ENCODE measurements at regions not wholly inside any gene's neighbourhood (a gene's known extent, or its start where the extent isn't known, plus 50 kb on each side); places are given as distances from the start of the nearest gene placed in this dataset.

DNA sequence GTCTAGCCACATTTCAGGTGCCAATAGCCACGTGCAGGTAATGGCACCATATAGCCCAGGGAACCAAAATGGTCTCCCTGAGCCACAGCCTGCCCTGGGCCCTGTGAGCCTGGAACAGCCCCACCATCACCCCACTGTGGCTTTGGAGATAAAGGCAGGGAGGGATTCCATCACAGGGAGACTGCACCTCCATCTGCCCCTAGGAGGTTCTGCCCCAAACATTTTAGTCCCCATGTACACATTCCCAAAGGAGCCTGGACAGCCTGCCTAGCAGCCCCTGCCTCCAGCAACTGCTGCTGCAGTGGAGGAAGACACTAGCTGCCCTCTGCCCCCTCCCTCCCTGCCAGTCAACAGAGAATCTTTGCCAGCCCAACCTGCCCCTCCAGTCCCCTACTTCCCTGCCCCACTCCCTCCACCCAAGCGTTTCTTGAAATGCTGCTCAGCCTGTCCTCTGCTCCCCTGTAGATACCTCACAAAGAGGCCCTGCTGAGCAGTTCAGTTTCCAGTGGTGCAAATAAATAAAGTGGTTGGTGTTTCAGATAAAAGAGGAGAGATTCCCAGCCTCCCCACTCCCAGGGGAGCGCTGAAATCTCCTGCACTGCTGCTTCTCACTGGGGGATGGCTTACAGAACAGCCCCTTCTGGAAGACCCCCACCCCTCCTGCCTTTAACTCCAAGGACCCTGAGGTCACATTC lies 921.8 kb downstream of the UQCRFS1 start:
- DNase-seq (ENCODE audit: low read depth), result no peak

DNA sequence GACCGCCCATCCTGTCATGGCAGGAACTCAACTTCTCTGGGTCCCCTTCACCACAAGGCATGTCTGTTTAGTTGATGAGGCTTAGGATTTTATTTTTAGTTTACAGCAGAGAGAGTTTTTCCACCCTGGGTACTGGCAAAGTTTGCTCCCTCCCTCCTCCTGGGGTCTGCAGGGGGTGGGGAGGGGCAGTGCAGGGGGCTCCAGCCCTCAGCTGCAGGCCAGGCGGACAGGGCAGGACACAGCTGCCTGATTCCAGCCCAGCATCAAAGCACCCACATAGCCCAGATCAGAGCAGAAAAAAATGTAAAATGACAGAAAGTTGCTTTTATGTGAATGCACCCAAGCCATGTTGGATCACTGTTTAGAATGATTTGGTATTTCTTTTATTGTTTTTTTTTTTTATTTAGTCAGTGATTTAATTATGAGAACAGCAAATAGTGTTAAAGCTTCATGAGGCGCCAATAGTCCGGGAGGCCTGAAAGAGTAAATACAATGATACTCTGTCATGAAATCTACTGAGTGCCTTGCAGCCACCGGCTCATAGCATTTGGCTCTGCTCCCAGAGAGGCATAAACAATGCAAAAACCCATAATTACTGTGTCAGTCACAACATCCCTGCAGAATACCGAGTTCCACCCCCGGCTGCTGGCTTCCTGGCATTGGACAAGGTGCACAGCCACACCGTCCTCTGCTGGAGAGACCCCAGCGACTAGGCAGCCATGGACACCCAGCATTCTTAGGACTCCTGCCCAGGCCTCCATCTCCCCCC lies 923.5 kb downstream of the UQCRFS1 start:
- no peak for DNase-seq (ENCODE audit: low read depth)

DNA sequence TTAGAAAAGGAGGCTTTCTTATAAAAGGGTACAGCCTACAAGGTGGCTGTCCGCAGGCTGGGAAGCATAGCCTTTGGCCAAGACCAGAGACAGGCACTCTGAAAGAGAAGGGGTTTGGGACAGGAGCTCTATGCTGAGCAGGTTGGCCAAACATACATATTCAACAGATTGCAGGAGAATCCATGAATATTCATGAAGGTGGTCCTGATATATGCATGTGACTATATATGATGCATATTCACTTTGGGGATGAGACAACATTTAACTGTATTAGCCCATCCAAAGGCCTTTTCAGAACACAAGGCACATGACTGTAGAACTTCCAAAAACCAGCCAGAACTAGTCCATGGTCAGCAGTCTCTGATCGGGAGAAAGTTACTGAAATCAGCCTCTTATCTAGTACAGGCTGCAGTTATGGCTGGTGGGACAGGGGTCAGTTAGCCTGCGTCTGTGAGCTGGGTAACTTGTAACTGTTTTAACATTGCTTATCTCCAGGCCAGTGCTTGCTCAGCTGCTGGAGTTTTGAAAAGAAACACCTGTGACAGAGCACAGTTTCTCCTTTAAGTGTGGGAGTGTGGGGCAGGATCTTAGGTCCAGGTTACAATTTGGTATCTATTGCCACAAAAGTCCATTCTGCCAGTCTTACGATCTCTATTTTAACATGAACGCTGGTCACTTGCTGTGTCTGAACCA lies 924.2 kb downstream of the UQCRFS1 start:
- DNase-seq (ENCODE audit: low read depth), result no peak

DNA sequence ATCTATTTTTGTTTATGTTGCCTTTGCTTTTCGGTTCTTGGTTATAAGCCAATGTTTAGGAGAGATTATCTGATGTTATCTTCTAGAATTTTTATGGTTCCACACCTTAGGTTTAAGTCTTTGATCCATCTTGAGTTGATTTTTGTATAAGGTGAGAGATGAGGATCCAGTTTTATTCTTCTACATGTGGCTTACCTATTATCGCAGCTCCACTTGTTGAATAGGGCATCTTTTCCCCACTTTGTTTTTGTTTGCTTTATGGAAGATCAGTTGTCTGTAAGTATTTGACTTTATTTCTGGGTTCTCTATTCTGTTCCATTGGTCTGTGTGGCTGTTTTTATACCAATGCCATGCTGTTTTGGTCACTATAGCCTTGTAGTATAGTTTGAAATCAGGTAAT lies 927.0 kb downstream of the UQCRFS1 start:
- no peak for DNase-seq (ENCODE audit: low read depth)

DNA sequence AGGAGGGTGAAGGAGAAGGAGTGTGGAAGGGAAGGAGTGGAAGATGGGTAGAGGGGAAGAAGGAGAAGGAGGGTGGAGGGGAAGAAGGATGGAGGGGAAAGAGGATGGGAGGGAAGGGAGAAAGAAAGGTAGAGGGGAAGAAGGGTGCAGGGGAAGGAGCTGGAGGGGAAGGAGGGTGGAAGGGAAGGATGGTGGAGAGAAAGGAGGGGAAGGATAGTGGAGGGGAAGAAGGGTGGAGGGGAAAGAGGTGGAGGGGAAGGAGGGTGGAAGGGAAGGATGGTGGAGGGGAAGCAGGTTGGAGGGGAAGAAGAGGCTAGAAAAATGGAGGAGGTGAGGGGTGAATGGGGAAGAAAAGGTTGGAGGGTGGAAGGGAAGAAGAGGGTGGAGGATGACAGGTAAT lies 927.9 kb downstream of the UQCRFS1 start:
- DNase-seq (ENCODE audit: low read depth), result no peak

DNA sequence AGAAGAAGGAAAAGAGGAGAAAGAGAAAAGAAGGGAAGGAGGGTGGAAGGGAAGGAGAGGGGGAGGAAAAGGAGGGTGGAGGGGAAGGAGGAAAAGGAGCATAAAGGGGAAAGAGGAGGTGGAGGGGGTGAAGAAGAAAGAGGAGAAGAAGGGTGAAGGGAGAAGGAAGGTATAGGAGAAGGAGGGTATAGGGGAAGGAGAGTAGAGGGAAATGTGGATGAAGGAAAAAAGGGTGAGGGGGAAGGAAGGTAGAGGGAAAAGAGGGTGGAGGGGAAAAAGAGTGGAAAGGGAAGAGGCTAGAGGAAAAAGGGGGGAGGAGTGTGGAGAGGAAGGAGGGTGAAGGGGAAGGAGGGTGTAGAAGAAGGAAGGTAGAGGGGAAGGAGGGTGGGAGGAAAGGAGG lies 928.6 kb downstream of the UQCRFS1 start:
- no peak for DNase-seq (ENCODE audit: low read depth)

DNA sequence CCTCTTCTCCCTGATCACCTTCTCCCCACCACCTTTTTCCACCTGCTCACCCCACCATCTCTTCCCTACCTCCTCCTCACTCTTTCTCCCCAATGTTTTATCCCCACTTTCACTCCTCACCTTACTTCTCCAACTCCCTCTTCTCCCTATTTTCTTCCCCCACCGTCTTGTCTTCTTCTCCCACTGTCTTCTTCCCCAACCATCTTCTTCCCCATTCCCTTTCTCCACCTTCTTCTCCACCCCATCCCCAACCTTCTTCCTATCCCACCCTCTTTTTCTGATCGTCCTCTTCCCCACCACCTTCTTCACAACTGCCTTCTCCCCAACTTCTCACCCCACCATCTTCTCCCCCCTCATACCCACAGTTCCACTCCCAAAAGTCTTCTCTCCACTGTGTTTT lies 929.4 kb downstream of the UQCRFS1 start:
- DNase-seq (ENCODE audit: low read depth), result no peak

DNA sequence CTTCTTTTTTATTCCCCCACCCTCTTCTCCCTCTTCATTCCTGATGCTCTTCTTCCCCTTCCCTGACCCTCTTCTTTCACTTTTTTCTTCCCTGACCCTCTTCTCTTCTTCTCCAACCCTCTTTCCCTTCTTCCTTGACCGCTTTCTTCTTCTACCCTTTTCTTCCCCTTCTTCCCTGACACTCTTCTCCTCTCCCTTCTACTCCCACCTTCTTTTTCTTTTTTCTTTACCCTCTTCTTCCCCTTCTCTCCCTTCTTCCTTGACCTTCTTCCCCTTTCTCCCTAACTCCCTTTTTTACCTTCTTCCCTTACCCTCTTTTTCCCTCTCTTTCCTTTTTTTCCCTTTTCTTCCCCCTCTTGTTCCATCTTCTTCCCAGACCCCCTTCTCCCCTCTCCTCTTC lies 931.3 kb downstream of the UQCRFS1 start:
- DNase-seq (ENCODE audit: low read depth), result no peak

DNA sequence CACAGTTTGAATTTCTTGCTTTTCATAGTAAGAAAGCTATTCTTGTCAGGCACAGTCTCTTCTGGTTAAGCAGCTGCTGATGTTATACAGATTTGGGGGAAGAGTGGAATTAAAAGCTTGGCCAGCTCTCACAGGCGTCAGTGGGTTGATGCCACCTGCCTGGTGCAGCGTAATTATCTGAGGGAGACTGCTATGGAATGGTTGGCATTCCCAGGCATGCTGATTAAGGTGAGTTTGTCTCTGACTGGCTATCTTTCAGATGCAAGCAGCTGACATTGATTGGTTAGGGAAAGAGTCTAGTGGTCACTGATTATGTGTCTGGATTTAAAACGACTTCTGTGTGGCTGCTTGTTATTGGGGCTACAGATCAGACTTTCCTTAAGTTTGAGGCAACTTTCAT lies 948.4 kb downstream of the UQCRFS1 start:
- no peak for DNase-seq (ENCODE audit: low read depth)

DNA sequence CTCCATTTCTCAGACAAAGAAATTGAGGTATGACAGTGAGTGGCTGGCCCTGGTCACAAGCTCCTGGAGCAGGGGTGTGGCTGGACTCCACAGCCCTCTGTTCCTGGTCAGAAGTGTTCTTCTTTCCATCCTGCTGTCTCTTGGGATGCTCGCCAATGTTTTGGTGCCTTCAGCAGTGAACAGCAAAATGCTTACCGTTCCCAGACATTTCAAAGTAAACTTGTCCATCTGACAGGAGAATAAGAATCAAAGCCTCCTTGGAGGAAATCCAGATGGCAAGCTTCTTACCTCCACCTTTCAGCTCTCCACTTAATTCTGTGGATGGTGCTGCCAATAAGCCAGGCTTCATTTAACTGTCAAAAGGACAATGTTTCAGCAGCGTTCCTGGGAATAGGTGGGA lies 954.1 kb downstream of the UQCRFS1 start:
- DNase-seq (ENCODE audit: low read depth), result no peak

DNA sequence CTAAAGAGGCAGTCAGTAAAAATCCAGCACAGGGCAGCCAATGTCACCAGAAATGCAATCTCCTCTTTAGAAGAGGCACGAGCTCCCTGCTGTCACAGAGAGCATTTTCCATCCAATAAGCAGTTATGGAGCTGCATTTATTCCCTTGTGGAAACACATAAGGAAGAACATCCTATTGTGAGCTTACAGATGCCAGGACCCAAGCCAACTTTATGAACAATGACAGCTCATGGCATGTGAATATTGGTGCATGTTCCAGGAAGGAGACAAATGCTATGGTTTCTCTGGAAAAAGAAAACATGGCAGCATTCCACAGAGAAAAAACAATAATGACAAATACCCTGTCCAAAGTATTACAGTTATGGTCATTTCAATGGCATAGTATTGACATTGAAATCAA lies 955.6 kb downstream of the UQCRFS1 start:
- DNase-seq (ENCODE audit: low read depth), result no peak

DNA sequence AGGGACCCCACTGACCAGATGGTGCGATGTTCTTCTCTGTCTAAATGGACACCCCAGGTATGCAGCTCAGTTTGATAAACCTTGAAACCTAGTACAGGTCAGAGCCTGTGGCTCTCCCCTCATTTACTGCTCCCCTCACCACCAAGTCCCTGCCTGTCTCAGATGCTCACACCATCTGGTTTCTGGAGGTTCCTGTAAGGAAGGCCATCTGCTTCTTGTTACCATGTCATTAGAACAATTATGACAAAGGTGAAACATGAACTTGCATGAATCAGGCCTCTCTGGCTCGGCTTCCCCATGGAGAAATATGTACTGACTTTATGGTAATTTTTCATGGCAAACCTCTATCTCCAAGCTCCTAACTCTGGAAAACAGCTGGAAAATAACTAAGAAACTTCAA lies 965.7 kb downstream of the UQCRFS1 start:
- DNase-seq (ENCODE audit: low read depth), result no peak

DNA sequence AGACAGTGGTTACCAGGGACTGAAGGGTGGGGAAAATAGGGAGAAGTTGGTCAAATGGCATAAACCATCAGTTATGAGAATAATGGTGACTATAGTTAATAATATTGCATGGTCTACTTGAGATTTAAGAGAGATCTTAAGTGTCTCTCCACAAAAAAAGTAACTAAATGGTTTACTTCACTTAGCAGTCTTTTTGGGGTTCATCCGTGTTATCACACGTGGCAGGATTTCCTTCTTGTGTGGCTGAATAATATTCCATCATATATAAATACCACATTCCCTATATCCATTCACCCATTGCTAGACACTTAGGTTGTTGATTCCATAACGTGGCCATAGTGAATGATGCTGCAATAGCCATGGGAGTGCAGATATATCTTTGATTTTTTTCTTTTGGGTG lies 967.0 kb downstream of the UQCRFS1 start:
- DNase-seq (ENCODE audit: low read depth), result no peak

DNA sequence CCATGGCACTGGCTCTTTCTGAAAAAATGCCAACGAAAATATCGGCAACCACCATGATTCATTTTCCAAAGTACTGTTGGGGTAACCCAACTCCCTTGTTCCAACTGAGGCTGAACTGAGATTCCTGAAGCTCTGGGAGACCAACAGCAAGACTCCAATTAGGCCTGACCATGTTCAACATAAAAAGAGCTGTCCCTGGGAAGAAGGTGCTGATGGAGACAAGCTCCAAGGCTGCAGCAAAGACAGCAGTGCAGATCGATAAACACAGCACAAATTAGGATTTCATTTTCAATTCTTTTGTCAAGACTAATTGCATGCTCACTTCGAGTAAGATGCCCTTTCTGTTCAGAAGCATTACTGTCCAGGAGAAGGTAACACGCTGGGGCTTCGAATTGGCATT lies 968.0 kb downstream of the UQCRFS1 start:
- no peak for DNase-seq (ENCODE audit: low read depth)

DNA sequence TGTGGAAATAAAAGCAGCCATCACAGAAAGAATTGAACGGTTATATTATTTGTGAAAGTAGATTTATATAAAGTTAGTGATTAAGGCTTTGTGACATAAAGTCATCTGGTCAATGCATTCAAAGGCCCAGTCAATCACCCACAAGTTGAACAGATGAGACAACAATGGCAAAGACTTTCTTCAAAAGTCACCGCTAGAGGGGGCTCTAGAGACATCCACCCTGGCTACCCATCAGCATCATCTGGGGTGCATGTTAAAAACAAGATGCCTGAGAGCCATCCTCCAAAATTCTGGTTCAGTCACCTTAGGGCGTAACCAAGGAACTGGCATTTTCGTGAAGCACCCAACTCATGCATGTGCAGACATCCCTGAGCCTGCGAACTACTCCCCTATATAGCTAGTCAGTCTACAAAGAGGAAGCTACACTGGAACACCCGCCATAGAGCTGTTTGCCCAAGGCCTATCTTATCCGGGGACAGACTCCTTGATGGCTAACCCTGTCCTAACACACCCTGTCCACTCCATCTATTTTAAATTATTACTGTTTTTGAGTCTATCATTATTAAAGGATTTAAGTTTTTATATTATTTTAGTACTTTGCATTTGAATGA lies 970.5 kb downstream of the UQCRFS1 start:
- peak; percentile 2 for DNase-seq (ENCODE audit: low read depth)

DNA sequence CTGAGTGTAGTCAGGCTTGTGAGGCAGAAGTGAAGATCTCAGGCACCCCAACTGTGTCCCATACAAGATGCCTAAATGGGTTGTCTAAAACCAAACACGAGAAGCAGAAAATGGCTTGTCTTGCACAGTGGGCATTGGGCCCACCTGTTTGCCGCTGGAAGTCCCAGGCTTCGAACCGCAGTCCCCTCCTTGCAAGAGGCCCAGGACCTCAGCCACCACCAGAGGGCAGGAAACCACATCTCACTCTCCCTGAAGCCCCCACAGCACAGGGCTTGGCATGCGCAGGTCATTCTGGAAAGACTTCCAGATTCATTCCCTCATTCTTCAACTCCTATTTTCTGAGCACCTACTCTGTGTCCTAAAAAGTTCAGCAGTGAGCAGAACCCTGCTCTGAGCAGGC lies 973.7 kb downstream of the UQCRFS1 start:
- DNase-seq (ENCODE audit: low read depth), result no peak

DNA sequence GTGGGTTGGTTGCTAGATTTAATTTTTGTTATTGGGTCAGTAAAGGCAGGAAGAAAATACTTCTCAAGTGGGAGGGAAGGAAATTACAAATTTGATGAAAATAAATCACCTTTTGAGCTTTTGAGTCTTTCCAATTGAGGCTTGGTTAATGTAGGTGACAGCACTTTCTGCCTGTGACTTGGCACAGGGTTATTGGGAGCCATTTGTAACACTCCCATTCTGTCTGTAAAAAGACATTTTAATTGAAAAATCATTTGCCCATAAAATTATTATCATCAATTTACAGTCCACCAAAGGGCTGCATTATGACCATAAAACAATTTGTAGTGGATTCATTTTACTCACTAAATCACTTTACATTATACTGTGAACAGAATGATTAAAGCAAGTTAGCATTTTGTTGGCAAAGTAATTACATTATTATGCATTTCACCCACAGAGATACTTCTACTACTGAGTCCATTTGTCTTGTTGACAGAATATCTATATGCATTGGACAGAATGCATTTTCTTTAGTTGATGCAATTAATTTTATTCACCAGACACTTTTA lies 974.6 kb downstream of the UQCRFS1 start:
- no peak for DNase-seq (ENCODE audit: low read depth)

DNA sequence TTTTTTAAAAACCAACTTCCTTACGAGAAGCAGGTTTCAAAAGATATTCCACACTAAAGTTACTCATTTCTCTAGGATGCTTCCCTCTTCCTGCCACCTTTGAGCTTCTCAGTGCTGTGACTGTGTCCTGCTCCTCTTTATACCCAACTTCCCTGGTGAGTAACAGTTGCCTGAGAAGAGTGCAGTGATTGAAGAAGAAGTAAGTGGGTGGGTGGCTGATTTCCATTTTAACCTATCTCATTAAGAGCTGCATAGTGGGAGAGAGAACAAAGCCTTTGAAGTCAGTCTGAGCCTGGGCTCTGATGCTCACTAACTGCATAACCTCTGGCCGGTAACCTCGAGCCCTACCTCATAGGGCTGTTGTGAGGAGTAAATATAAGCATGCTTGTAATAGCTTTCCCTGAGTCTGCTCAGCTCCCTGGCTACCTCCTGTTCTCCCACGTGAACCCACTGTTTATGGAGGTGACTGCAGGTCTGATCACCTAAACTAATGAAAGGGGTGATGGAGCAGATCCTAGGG lies 977.3 kb downstream of the UQCRFS1 start:
- no peak for DNase-seq (ENCODE audit: low read depth)

DNA sequence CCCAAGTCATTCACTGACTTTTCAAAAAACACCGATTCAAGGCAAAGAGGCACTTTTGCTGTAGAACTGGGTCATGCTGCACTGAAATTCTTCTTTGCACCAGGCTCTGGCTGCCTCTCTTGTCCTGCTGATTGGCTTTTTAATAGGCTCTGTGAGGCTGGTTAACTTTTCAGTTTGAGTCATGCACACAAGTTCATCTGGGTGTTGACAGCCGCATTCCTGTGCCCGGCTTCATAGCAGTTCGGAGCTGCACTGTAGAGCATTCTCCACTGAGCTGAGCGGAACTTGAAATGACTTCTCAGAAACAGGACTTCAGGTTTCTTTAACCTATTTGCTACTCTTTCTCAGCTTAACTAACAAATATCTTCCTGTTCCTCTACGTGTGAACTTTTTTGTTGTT lies 978.3 kb downstream of the UQCRFS1 start:
- no peak for DNase-seq (ENCODE audit: low read depth)

DNA sequence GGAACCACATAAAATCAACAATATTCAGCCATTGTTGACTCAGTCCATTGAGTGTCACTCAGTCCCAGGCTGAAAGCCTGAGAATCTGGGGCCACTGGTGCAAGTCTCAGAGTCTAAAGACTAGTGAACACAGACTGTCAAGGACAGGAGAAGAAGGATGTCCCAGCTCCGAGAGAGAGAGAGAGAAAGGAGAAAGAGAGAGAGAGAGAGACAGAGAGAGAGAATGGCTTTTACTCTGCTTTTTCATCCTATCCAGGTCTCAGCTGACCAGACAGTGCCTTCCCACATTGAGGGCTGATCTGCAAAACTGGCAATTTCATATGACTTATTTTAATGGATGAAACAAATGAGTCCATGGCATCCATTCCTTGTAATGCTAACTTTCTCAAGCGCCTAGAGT lies 984.1 kb downstream of the UQCRFS1 start:
- DNase-seq (ENCODE audit: low read depth), result no peak

DNA sequence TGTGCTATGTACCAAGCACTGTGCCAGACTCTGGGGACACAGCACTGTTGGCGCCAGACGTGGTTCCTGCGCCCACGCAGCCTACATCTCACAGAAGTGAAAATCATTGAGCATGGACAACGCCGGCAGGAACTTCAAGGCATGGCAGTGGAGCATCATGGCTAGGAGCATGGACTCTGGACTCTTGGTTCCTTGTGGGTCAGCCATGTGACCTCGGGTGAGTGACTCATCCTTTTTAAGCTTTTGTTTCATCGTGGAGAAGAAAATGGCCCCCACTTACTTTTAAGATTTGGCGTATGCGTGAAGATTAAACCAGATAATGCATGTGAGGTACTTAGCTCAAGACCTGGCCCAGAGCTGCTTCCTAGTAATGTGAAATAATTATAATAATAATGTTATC lies 988.5 kb downstream of the UQCRFS1 start:
- no peak for DNase-seq (ENCODE audit: low read depth)

DNA sequence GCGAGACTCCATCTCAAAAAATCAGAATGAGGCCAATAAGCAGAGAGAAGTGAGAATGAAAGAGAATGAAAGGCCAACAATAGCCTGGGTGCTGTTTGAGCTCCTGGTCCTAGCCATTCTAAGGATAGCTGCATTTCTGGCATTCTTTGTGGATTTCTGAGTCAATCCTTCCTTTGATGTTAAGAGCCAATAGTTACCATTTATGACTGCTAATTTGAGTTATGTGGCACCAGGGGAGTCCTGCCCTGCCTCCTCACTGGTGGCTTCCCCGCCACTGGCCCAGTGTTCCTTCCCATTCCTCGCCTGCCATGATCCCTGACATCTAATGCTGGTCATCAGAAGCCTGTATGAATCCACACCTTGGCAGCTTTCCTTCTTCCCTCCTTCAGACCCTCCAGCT lies 991.2 kb downstream of the UQCRFS1 start:
- no peak for DNase-seq (ENCODE audit: low read depth)

Measured in ELR (cell line).